Ovary (tissue), 3 donors: ENCODE measurements at regions not wholly inside any gene's neighbourhood (a gene's known extent, or its start where the extent isn't known, plus 50 kb on each side); places are given as distances from the start of the nearest gene placed in this dataset.

ENCODE experiments used
- CTCF ChIP-seq, 3 donors: fragments of 450-650 bp in 2 of 3; fragments of 200-600 bp in 1 of 3; IDR thresholded peaks; one replicate each; pipeline versions ENCODE4 v1.5.1 to v1.8.0; 2016 to 2022; ENCODE audit warnings: antibody characterized with exemption in 3 of 3, mild to moderate bottlenecking in 1 of 3
- EP300 ChIP-seq: sonication (generic); formaldehyde crosslinking; IDR thresholded peaks from one replicate; pipeline ENCODE4 v1.6.1; 2017; ENCODE audit warnings: antibody characterized with exemption
- POLR2A ChIP-seq: fragments of 450-650 bp; IDR thresholded peaks from one replicate; pipeline ENCODE4 v1.6.1; 2017; ENCODE audit warnings: antibody characterized with exemption, mild to moderate bottlenecking, moderate library complexity
- donor health status: DM: no; HTN: no; CAD: no.

GRCh38 chrX:101787934-101788333, 128.3 kb upstream of the ARMCX2 start:
- TF ChIP-seq POLR2A (no peak), CTCF (IDR thresholded peaks at IDR 0.05) (no peak), EP300 (no peak)
